Neural progenitor cell (in vitro differentiated cells): ENCODE measurements at regions not wholly inside any gene's neighbourhood (a gene's known extent, or its start where the extent isn't known, plus 50 kb on each side); places are given as distances from the start of the nearest gene placed in this dataset.

Experiments
- CTCF ChIP-seq: fragments of 200-600 bp; sonication (generic); IDR thresholded peaks from 2 replicates; pipeline ENCODE4 v1.5.1; 2017; ENCODE audit warnings: antibody characterized with exemption, mild to moderate bottlenecking
- EZH2 ChIP-seq: fragments of 200-600 bp; sonication (generic); IDR thresholded peaks from 2 replicates; pipeline ENCODE4 v1.6.1; 2017; ENCODE audit warnings: antibody characterized with exemption, mild to moderate bottlenecking, moderate library complexity
- EZH2phosphoT487 ChIP-seq: fragments of 200-600 bp; sonication (generic); IDR thresholded peaks from 2 replicates; pipeline ENCODE4 v1.6.1; 2017; ENCODE audit warnings: antibody characterized with exemption

DNA sequence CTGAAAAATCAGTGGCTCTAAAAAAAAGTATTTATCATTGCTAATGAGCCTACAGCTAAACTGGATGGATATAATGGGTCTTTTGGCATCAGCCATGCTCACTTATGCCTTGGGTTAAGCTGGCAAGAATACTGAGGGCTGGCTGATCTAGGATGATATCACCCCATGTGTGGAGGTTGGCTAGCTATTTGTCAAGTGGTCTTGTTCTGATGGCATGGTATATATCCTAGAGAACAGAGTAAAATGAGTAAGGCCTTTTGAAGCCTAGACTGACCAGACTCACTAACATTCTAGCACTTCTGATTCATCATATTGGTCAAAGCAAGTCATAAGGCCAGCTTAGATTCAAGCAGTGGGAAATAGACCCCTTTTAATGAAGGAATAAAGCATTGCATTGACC lies 383.0 kb downstream of the SLITRK1 start:
- no peak for TF ChIP-seq CTCF
- TF ChIP-seq EZH2 = no peak
- no peak for TF ChIP-seq EZH2phosphoT487
